ENCODE measurements at regions not wholly inside any gene's neighbourhood (a gene's known extent, or its start where the extent isn't known, plus 50 kb on each side); places are given as distances from the start of the nearest gene placed in this dataset.

DNA sequence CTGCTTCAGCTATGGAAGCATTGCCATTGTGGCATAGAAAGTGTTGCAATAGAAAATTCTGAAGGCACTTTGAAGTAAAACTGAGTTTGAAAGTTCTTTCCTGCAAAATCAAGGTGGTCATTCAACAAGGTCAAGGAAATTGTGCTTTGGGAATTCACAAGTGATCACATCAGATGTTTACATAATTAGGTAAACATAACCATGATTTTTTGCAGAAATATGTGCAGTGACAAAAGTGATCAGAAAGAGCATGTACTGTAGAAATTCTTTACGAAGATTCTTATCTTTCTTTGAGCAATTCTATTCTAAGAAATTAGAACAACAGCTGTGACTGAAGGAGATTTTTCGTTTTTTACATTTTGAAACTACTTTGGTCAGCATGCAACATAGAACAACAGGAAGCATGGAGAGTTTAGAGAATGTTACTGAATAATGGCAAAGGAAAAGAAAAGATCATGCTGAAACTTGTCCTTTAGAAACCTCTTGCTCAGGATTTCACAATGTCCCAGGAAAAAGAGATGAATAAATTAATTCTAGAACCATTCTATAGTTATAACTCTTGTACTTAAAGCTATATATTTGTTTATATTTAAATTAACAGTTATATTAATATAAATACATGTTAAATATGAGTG is 643.4 kb upstream of the ARPP21 start:
- H3K4me3 ChIP-seq (ENCODE audit: control insufficient read depth in 1 of 2, extremely low read depth in 1 of 2, low read length in 1 of 2): no peak overlapping the region
- Mint-ChIP-seq H3K4me3 (no peak overlapping the region), H3K9me3 (peaks cover under 1 to 10% (median 8%) of the 10 kb centered on the region in 3 donors), H3K36me3 (no peaks in the 10 kb centered on the region), H3K4me1 (no peaks in the 10 kb centered on the region), H3K27ac (no peak overlapping the region), H3K27me3 (no peaks in the 10 kb centered on the region)
- no peak for ATAC-seq (replicated peaks in 1 of 4)
- no peaks in the 10 kb centered on the region for H3K4me1 ChIP-seq (ENCODE audit: control insufficient read depth in 1 of 2, extremely low read depth in 1 of 2, insufficient read depth in 2 of 2, low read length in 2 of 2)
- H3K27me3 ChIP-seq (replicated peaks in 1 of 2; ENCODE audit: control insufficient read depth in 2 of 2, extremely low read depth in 1 of 2, insufficient read depth in 2 of 2, low read length in 1 of 2): no peaks in the 10 kb centered on the region
- CTCF ChIA-PET: no interaction called here
- no peak for DNase-seq
- H3K27ac ChIP-seq (ENCODE audit: low read length): no peak overlapping the region
- POLR2A ChIA-PET: no interaction called here
- H3K36me3 ChIP-seq (ENCODE audit: control insufficient read depth in 2 of 2, extremely low read depth in 1 of 2, insufficient read depth in 1 of 2, low read length in 1 of 2): no peaks in the 10 kb centered on the region
- H3K9me3 ChIP-seq: no peaks in the 10 kb centered on the region
- no CpG with 5 or more reads among the region's 2 CpGs for WGBS (ENCODE audit: insufficient coverage)

- no CpG with 5 or more reads among the region's 2 CpGs for WGBS (ENCODE audit: insufficient coverage)
- POLR2A ChIA-PET: no interaction called here
- ATAC-seq (replicated peaks in 1 of 4): no peak
Observed at GRCh38 chr3:34998902-34999301, 640.4 kb upstream of the ARPP21 start.

GRCh38 chr3:35012214-35012613 is 627.1 kb upstream of the ARPP21 start:
- DNase-seq: no peak
- Mint-ChIP-seq H3K9me3 (peaks cover 0 to 8% (median 0%) of the 10 kb centered on the region in 3 donors), H3K27ac (no peak overlapping the region), H3K36me3 (no peaks in the 10 kb centered on the region), H3K27me3 (no peaks in the 10 kb centered on the region), H3K4me1 (no peaks in the 10 kb centered on the region), H3K4me3 (no peak overlapping the region)
- whole genome bisulfite sequencing (ENCODE audit: insufficient coverage): no CpG with 5 or more reads among the region's 1 CpG
- CTCF ChIA-PET: no interaction called here
- no peaks in the 10 kb centered on the region for H3K36me3 ChIP-seq (ENCODE audit: control insufficient read depth in 2 of 2, extremely low read depth in 1 of 2, insufficient read depth in 1 of 2, low read length in 1 of 2)
- POLR2A ChIA-PET: no interaction called here
- ATAC-seq (replicated peaks in 1 of 4): no peak
- no peak overlapping the region for H3K4me3 ChIP-seq (ENCODE audit: control insufficient read depth in 1 of 2, extremely low read depth in 1 of 2, low read length in 1 of 2)
- H3K4me1 ChIP-seq (ENCODE audit: control insufficient read depth in 1 of 2, extremely low read depth in 1 of 2, insufficient read depth in 2 of 2, low read length in 2 of 2): no peaks in the 10 kb centered on the region
- no peaks in the 10 kb centered on the region for H3K9me3 ChIP-seq
- no peak overlapping the region for H3K27ac ChIP-seq (ENCODE audit: low read length)
- no peaks in the 10 kb centered on the region for H3K27me3 ChIP-seq (replicated peaks in 1 of 2; ENCODE audit: control insufficient read depth in 2 of 2, extremely low read depth in 1 of 2, insufficient read depth in 2 of 2, low read length in 1 of 2)

More at GRCh38 chr3:34998902-34999301, 640.4 kb upstream of the ARPP21 start:
- peaks cover 0 to 12% (median 12%) of the 10 kb centered on the region in 3 donors for H3K9me3 Mint-ChIP-seq
- no peak overlapping the region for H3K27ac Mint-ChIP-seq
- no peaks in the 10 kb centered on the region for H3K36me3 Mint-ChIP-seq
- no peaks in the 10 kb centered on the region for H3K27me3 Mint-ChIP-seq
- CTCF ChIA-PET: no interaction called here
- no peak for DNase-seq
- H3K4me3 Mint-ChIP-seq: no peak overlapping the region
- H3K4me1 ChIP-seq (ENCODE audit: control insufficient read depth in 1 of 2, extremely low read depth in 1 of 2, insufficient read depth in 2 of 2, low read length in 2 of 2): no peaks in the 10 kb centered on the region
- H3K9me3 ChIP-seq: no peaks in the 10 kb centered on the region
- no peaks in the 10 kb centered on the region for H3K27me3 ChIP-seq (replicated peaks in 1 of 2; ENCODE audit: control insufficient read depth in 2 of 2, extremely low read depth in 1 of 2, insufficient read depth in 2 of 2, low read length in 1 of 2)
- H3K27ac ChIP-seq (ENCODE audit: low read length): no peak overlapping the region
- H3K36me3 ChIP-seq (ENCODE audit: control insufficient read depth in 2 of 2, extremely low read depth in 1 of 2, insufficient read depth in 1 of 2, low read length in 1 of 2): no peaks in the 10 kb centered on the region
- H3K4me3 ChIP-seq (ENCODE audit: control insufficient read depth in 1 of 2, extremely low read depth in 1 of 2, low read length in 1 of 2): no peak overlapping the region
- H3K4me1 Mint-ChIP-seq: no peaks in the 10 kb centered on the region

DNA sequence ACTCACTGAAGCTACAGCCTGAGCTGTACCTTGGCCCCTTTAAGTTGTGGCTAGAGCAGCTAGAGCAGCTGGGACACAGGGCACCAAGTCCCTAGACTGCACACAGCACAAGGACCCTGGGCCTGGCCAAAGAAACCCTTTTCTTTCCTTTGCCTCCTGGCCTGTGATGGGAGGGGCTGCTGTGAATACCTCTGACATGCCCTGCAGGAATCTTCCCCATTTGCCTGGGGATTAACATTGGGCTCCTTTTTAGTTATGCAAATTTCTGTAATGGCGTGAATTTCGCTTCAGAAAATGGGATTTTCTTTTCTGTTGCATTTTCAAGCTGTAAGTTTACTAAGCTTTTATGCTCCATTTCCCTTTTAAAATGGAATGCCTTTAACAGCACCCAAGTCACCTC is 611.2 kb upstream of the ARPP21 start:
- no peak for ATAC-seq (replicated peaks in 1 of 4)
- no peaks in the 10 kb centered on the region for H3K27me3 ChIP-seq (replicated peaks in 1 of 2; ENCODE audit: control insufficient read depth in 2 of 2, extremely low read depth in 1 of 2, insufficient read depth in 2 of 2, low read length in 1 of 2)
- Mint-ChIP-seq H3K9me3 (peaks cover 4 to 38% (median 32%) of the 10 kb centered on the region in 3 donors), H3K4me3 (no peak overlapping the region), H3K4me1 (no peaks in the 10 kb centered on the region), H3K27ac (no peak overlapping the region), H3K36me3 (no peaks in the 10 kb centered on the region), H3K27me3 (no peaks in the 10 kb centered on the region)
- H3K4me3 ChIP-seq (ENCODE audit: control insufficient read depth in 1 of 2, extremely low read depth in 1 of 2, low read length in 1 of 2): no peak overlapping the region
- WGBS (ENCODE audit: insufficient coverage): no CpG with 5 or more reads among the region's 2 CpGs
- H3K36me3 ChIP-seq (ENCODE audit: control insufficient read depth in 2 of 2, extremely low read depth in 1 of 2, insufficient read depth in 1 of 2, low read length in 1 of 2): no peaks in the 10 kb centered on the region
- no peak for DNase-seq
- CTCF ChIA-PET: no interaction called here
- no peaks in the 10 kb centered on the region for H3K4me1 ChIP-seq (ENCODE audit: control insufficient read depth in 1 of 2, extremely low read depth in 1 of 2, insufficient read depth in 2 of 2, low read length in 2 of 2)
- POLR2A ChIA-PET: no interaction called here
- no peaks in the 10 kb centered on the region for H3K9me3 ChIP-seq
- H3K27ac ChIP-seq (ENCODE audit: low read length): no peak overlapping the region

- no peaks in the 10 kb centered on the region for H3K36me3 ChIP-seq (ENCODE audit: control insufficient read depth in 2 of 2, extremely low read depth in 1 of 2, insufficient read depth in 1 of 2, low read length in 1 of 2)
- no peaks in the 10 kb centered on the region for H3K9me3 ChIP-seq
- no peak overlapping the region for H3K4me3 Mint-ChIP-seq
- 75% methylated on average over 1 of the region's 2 CpGs for WGBS (ENCODE audit: insufficient coverage)
- ChIA-PET POLR2A (no interaction called here), CTCF (no interaction called here)
- H3K4me1 ChIP-seq (ENCODE audit: control insufficient read depth in 1 of 2, extremely low read depth in 1 of 2, insufficient read depth in 2 of 2, low read length in 2 of 2): no peaks in the 10 kb centered on the region
- H3K27ac Mint-ChIP-seq: no peak overlapping the region
- no peaks in the 10 kb centered on the region for H3K4me1 Mint-ChIP-seq
- no peak overlapping the region for H3K27ac ChIP-seq (ENCODE audit: low read length)
- H3K4me3 ChIP-seq (ENCODE audit: control insufficient read depth in 1 of 2, extremely low read depth in 1 of 2, low read length in 1 of 2): no peak overlapping the region
- DNase-seq (no peak), ATAC-seq (replicated peaks in 1 of 4) (no peak)
- peaks cover 0 to 4% (median 0%) of the 10 kb centered on the region in 3 donors for H3K9me3 Mint-ChIP-seq
- H3K27me3 Mint-ChIP-seq: no peaks in the 10 kb centered on the region
- H3K27me3 ChIP-seq (replicated peaks in 1 of 2; ENCODE audit: control insufficient read depth in 2 of 2, extremely low read depth in 1 of 2, insufficient read depth in 2 of 2, low read length in 1 of 2): no peaks in the 10 kb centered on the region
- H3K36me3 Mint-ChIP-seq: no peaks in the 10 kb centered on the region
Observed at GRCh38 chr3:35042210-35042991, 596.9 kb upstream of the ARPP21 start.

DNA sequence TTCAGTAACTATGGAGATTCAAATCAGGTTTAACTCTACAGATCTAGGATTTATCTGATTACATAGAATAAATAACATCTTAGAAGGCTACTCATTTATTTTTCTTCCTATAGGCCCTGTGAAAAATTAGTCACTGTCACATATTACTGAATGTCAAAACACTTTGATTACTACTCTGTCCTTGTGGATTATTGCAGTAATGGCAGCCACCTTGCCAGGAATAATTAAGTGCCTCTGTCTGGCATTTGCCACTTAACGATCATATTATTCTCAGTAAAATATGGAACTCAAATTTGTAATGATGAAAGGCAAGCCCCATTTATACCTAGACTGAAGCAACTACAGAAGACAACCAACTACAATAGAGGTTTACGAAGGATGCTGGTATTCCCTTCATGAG is 596.3 kb upstream of the ARPP21 start:
- Histone ChIP-seq H3K27ac (ENCODE audit: low read length) (no peak overlapping the region), H3K4me1 (ENCODE audit: control insufficient read depth in 1 of 2, extremely low read depth in 1 of 2, insufficient read depth in 2 of 2, low read length in 2 of 2) (no peaks in the 10 kb centered on the region), H3K27me3 (replicated peaks in 1 of 2; ENCODE audit: control insufficient read depth in 2 of 2, extremely low read depth in 1 of 2, insufficient read depth in 2 of 2, low read length in 1 of 2) (no peaks in the 10 kb centered on the region), H3K4me3 (ENCODE audit: control insufficient read depth in 1 of 2, extremely low read depth in 1 of 2, low read length in 1 of 2) (no peak overlapping the region), H3K9me3 (no peaks in the 10 kb centered on the region), H3K36me3 (ENCODE audit: control insufficient read depth in 2 of 2, extremely low read depth in 1 of 2, insufficient read depth in 1 of 2, low read length in 1 of 2) (no peaks in the 10 kb centered on the region)
- H3K27ac Mint-ChIP-seq: no peak overlapping the region
- no peak overlapping the region for H3K4me3 Mint-ChIP-seq
- no peaks in the 10 kb centered on the region for H3K27me3 Mint-ChIP-seq
- ChIA-PET POLR2A (no interaction called here), CTCF (no interaction called here)
- no CpG with 5 or more reads among the region's 2 CpGs for WGBS (ENCODE audit: insufficient coverage)
- H3K36me3 Mint-ChIP-seq: no peaks in the 10 kb centered on the region
- ATAC-seq (replicated peaks in 1 of 4): no peak
- H3K9me3 Mint-ChIP-seq: peaks cover 0 to 4% (median 0%) of the 10 kb centered on the region in 3 donors
- DNase-seq: no peak
- no peaks in the 10 kb centered on the region for H3K4me1 Mint-ChIP-seq
